ENCODE measurements at regions not wholly inside any gene's neighbourhood (a gene's known extent, or its start where the extent isn't known, plus 50 kb on each side); places are given as distances from the start of the nearest gene placed in this dataset.
"Not testable (repeated sequence)": the region's sequence is repeated elsewhere in the genome, so short reads cannot be mapped to it uniquely, and the experiment has no call there.

GRCh38 chr7:79953130-79953529, 181.5 kb upstream of the GNAI1 start:
- DNase-seq (ENCODE audit: low read depth in 2 of 2) = no peak

- DNase-seq (ENCODE audit: low read depth in 2 of 2) = no peak
Observed at GRCh38 chr7:79952399-79952798, 182.2 kb upstream of the GNAI1 start.

GRCh38 chr7:79951415-79951814, 183.2 kb upstream of the GNAI1 start:
- DNase-seq (ENCODE audit: low read depth in 2 of 2) = no peak

- DNase-seq (ENCODE audit: low read depth in 2 of 2) = no peak
Observed at GRCh38 chr7:79949778-79950177, 184.9 kb upstream of the GNAI1 start.

- no peak for DNase-seq (ENCODE audit: low read depth in 2 of 2)
Observed at GRCh38 chr7:79936281-79936983, 198.2 kb upstream of the GNAI1 start.

GRCh38 chr7:79934727-79935126, 199.9 kb upstream of the GNAI1 start:
- DNase-seq (ENCODE audit: low read depth in 2 of 2) = no peak

GRCh38 chr7:79933144-79933543, 201.5 kb upstream of the GNAI1 start:
- DNase-seq (ENCODE audit: low read depth in 2 of 2) = peak; percentile 50 to 54

GRCh38 chr7:79930604-79931003, 204.0 kb upstream of the GNAI1 start:
- DNase-seq (ENCODE audit: low read depth in 2 of 2) = peak; percentile 9 to 40

- DNase-seq (ENCODE audit: low read depth in 2 of 2) = no peak
Observed at GRCh38 chr7:79927116-79927515, 207.5 kb upstream of the GNAI1 start.

GRCh38 chr7:79923953-79924352, 210.7 kb upstream of the GNAI1 start:
- no peak for DNase-seq (ENCODE audit: low read depth in 2 of 2)

GRCh38 chr7:79922894-79923293, 211.7 kb upstream of the GNAI1 start:
- no peak for DNase-seq (ENCODE audit: low read depth in 2 of 2)

- DNase-seq (ENCODE audit: low read depth in 2 of 2) = no peak
Observed at GRCh38 chr7:79921976-79922375, 212.7 kb upstream of the GNAI1 start.

- DNase-seq (ENCODE audit: low read depth in 2 of 2) = not testable (repeated sequence)
Observed at GRCh38 chr7:79918632-79919031, 216.0 kb upstream of the GNAI1 start.

GRCh38 chr7:79915346-79915745, 219.3 kb upstream of the GNAI1 start:
- not testable (repeated sequence) for DNase-seq (ENCODE audit: low read depth in 2 of 2)

- DNase-seq (ENCODE audit: low read depth in 2 of 2) = no peak
Observed at GRCh38 chr7:79912213-79912633, 222.4 kb upstream of the GNAI1 start.

- no peak for DNase-seq (ENCODE audit: low read depth in 2 of 2)
Observed at GRCh38 chr7:79911420-79911819, 223.2 kb upstream of the GNAI1 start.

GRCh38 chr7:79909176-79909575, 225.5 kb upstream of the GNAI1 start:
- no peak for DNase-seq (ENCODE audit: low read depth in 2 of 2)

GRCh38 chr7:79897166-79897565, 237.5 kb upstream of the GNAI1 start:
- no peak for DNase-seq (ENCODE audit: low read depth in 2 of 2)

GRCh38 chr7:79893991-79894390, 240.6 kb upstream of the GNAI1 start:
- no peak for DNase-seq (ENCODE audit: low read depth in 2 of 2)

GRCh38 chr7:79882922-79883321, 251.7 kb upstream of the GNAI1 start:
- no peak for DNase-seq (ENCODE audit: low read depth in 2 of 2)

- no peak for DNase-seq (ENCODE audit: low read depth in 2 of 2)
Observed at GRCh38 chr7:79880312-79880711, 254.3 kb upstream of the GNAI1 start.

- no peak for DNase-seq (ENCODE audit: low read depth in 2 of 2)
Observed at GRCh38 chr7:79877874-79878465, 256.7 kb upstream of the GNAI1 start.

GRCh38 chr7:79876848-79877252, 257.8 kb upstream of the GNAI1 start:
- DNase-seq (ENCODE audit: low read depth in 2 of 2) = peak; percentile 36 to 59

GRCh38 chr7:79874797-79875196, 259.8 kb upstream of the GNAI1 start:
- DNase-seq (ENCODE audit: low read depth in 2 of 2) = no peak

All from fibroblast of skin of left biceps (primary cell).